ENCODE measurements at regions not wholly inside any gene's neighbourhood (a gene's known extent, or its start where the extent isn't known, plus 50 kb on each side); places are given as distances from the start of the nearest gene placed in this dataset.

DNA sequence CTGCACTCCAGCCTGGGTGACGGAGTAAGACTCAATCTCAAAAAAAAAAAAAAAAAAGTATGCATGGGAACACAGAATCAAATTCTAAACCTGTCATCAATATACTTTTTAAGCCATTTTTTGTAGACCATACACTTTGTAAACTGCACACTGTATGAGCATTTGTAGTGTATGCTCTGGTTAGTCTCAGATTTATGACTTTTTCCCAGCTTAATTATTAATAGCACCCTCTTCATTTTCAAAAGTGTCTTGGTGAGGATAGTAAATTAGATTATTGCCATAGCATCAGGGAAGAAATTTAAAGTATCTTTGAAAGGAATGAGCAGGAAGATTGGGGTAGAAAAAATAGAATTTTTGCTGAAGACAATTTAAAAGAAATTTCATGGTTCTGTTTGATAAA, 330.8 kb upstream of the RSPO3 start:
- Histone ChIP-seq H3K27ac (ENCODE audit: low read length) (no peak overlapping the region), H3K4me3 (ENCODE audit: low read length) (no peak overlapping the region), H3K27me3 (ENCODE audit: control insufficient read depth, insufficient read depth) (no peaks in the 10 kb centered on the region), H3K9me3 (ENCODE audit: control insufficient read depth, low read length) (no peaks in the 10 kb centered on the region), H3K4me1 (ENCODE audit: control insufficient read depth, insufficient read depth, low read length) (peaks cover 2% of the 10 kb centered on the region)
- DNase-seq (no peak), ATAC-seq (no peak)
- 100% methylated on average over 1 of the region's 1 CpG for WGBS
- intact Hi-C loops (cut with DNase I), result no loop called here

DNA sequence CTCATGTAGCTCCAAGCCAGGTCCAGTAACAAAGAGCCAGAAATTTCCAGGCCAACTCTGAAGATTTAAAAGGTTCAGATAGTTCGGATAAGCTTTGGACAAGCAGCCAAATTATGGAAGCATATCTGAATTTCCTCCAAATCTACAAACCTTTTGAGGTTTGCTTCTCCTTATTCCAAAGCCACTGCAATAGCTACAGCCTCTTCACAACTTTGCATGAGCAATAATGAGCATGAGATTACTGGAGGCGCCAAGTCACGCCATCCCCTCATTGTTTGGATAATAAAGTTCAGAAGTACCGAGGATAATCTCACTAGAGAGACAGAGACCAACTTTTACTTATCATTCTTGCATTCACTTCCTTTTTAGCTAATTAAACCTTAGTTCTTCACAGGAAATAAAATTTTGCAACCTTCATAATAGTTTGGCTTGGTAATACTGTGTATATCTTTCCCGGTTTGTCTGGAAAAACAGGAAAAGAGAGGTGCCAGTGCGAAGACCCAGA, 329.6 kb upstream of the RSPO3 start:
- DNase-seq, result no peak
- WGBS, result 42% methylated on average over 6 of the region's 6 CpGs
- Histone ChIP-seq H3K27ac (ENCODE audit: low read length) (no peak overlapping the region), H3K4me3 (ENCODE audit: low read length) (no peak overlapping the region), H3K4me1 (ENCODE audit: control insufficient read depth, insufficient read depth, low read length) (peaks cover 2% of the 10 kb centered on the region), H3K9me3 (ENCODE audit: control insufficient read depth, low read length) (no peaks in the 10 kb centered on the region), H3K27me3 (ENCODE audit: control insufficient read depth, insufficient read depth) (no peaks in the 10 kb centered on the region)
- intact Hi-C loops (cut with DNase I), result no loop called here
- ATAC-seq, result peak in 1 of 2 donors; percentile 19

DNA sequence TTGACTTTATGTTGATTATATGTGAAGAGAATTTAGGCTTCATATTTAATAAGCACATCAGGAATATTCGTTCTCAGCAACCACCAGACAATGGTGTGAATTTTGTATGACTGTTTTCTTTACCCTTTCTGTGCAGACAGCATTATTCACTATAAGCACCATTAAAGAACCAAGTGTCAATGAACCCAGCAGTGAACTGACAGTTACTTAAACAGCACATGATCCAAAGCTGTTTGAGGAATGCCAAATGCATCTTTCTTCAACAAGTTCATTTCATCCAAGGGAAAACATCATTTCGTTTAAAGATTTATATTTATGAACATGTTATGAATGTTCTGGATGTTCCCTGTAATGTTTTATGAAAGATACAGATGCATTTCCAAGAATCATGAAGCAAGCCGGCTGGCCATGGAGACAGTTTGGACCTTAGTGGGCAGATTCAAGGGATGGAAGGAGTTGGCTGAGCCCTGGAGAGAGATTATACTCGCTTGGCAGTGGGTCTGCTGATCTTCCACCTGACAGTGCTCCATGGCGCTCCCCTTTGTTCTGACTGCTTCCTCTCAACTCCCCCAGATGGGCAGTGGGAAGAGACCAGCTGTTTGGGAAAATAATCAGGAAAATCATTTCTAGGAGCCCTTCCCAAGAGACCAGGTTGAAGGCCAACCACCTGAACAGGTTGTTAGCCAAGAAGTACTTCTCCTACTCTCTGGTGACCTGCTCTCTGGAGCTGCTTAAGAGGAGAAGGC, 326.0 kb upstream of the RSPO3 start:
- no peak for DNase-seq
- Histone ChIP-seq H3K27ac (ENCODE audit: low read length) (no peak overlapping the region), H3K4me1 (ENCODE audit: control insufficient read depth, insufficient read depth, low read length) (peaks cover 2% of the 10 kb centered on the region), H3K27me3 (ENCODE audit: control insufficient read depth, insufficient read depth) (no peaks in the 10 kb centered on the region), H3K4me3 (ENCODE audit: low read length) (no peak overlapping the region), H3K9me3 (ENCODE audit: control insufficient read depth, low read length) (no peaks in the 10 kb centered on the region)
- ATAC-seq, result no peak
- WGBS, result 67% methylated on average over 5 of the region's 5 CpGs
- intact Hi-C loops (cut with DNase I), result no loop called here

DNA sequence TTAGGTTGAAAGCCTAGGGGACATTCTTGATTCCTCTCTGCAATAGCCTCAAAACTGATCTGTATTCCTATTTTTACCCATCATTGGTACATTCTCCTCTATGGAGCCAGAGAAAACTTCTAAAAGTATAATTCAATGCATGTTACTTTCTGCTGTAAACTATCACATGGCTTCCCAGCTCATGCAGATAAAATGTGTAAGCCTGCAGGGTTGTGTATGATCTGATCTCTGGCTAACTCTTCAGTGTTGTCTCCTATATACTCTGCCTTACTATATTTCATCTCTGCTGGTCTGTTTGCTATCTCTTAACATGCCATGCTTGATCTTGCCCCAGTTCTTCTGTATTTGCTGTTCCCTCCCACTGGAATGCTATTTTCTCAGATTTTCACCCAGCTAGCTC, 323.3 kb upstream of the RSPO3 start:
- ATAC-seq (no peak), DNase-seq (no peak)
- no peak overlapping the region for H3K27ac ChIP-seq (ENCODE audit: low read length)
- intact Hi-C loops (cut with DNase I), result no loop called here
- H3K9me3 ChIP-seq (ENCODE audit: control insufficient read depth, low read length), result no peaks in the 10 kb centered on the region
- no peak overlapping the region for H3K4me3 ChIP-seq (ENCODE audit: low read length)
- H3K4me1 ChIP-seq (ENCODE audit: control insufficient read depth, insufficient read depth, low read length), result no peaks in the 10 kb centered on the region
- no peaks in the 10 kb centered on the region for H3K27me3 ChIP-seq (ENCODE audit: control insufficient read depth, insufficient read depth)

DNA sequence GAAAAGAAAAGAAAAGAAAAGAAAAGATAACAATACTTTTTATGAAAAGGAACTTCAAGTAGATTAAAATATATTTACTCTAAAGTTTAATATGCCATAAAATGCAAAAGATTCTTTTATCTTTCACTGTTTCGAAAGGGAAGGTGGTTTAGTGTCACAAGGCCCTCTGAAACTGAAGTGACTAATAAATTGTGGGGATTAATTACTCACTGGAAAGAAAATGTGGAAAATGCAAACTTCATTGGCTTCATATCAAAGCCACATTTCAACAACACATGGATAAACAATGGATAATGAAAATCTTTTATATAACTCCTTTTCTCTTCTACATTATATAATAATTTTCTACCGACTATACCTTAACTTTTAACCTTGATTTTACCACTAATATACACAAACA, 320.5 kb upstream of the RSPO3 start:
- ATAC-seq, result no peak
- Histone ChIP-seq H3K4me1 (ENCODE audit: control insufficient read depth, insufficient read depth, low read length) (no peaks in the 10 kb centered on the region), H3K27ac (ENCODE audit: low read length) (no peak overlapping the region), H3K4me3 (ENCODE audit: low read length) (no peak overlapping the region), H3K27me3 (ENCODE audit: control insufficient read depth, insufficient read depth) (no peaks in the 10 kb centered on the region), H3K9me3 (ENCODE audit: control insufficient read depth, low read length) (no peaks in the 10 kb centered on the region)
- DNase-seq, result no peak
- 83% methylated on average over 2 of the region's 2 CpGs for WGBS
- intact Hi-C loops (cut with DNase I), result no loop called here

DNA sequence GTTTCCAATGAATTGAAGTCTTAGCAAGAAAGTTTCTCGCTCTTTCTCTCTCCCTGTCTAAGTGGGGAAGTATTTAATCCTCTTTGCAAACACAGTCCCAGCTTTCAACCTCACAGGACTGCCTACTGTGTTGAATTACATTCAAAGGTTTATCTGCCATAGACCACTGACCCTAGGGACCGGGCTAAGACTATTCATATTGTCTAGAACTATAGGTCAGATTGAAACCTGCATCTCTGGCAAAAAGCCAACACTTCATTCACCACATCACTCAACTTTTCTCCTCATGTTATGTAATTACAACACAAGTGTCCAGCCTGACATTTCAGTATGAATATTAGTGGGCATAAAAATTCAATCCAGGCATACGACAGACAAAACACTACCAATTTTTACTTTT, 314.7 kb upstream of the RSPO3 start:
- Histone ChIP-seq H3K9me3 (ENCODE audit: control insufficient read depth, low read length) (no peaks in the 10 kb centered on the region), H3K27ac (ENCODE audit: low read length) (no peak overlapping the region), H3K4me3 (ENCODE audit: low read length) (no peak overlapping the region), H3K27me3 (ENCODE audit: control insufficient read depth, insufficient read depth) (no peaks in the 10 kb centered on the region), H3K4me1 (ENCODE audit: control insufficient read depth, insufficient read depth, low read length) (no peaks in the 10 kb centered on the region)
- whole genome bisulfite sequencing, result 65% methylated on average over 3 of the region's 3 CpGs
- intact Hi-C loops (cut with DNase I), result no loop called here
- no peak for ATAC-seq
- no peak for DNase-seq

DNA sequence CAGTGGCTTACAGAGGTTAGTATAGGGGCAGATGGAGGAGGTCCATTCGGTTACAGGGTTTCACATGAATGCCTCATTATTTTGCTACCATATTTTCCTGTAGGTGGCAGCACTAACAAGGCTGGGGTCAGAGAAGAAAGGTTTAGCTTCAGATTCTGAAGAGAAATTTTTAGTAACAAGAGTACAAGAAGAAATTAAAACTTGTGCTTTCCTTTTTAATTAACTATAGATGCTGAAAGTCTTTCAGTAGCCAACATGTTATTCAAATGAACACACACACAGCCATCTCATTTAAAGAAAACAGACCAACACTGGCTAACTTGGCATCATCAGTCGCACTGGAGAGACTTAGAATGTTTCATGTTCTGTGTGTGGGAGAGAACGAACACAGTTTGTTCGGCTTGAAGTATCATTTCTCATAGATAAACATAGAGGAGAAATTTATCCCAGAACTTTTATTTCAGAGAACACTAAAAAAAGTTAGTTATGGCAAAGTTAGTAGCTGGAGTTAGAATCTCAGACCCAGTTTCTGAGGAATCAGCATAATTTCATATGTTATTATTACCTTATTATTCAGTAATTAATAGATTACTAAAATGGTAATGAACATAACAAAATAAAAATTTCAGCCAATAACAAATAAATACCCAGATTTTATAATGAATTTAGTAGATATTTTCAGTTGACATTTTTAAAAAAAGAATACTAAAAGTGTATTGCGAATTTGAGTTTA, 314.0 kb upstream of the RSPO3 start:
- WGBS, result 45% methylated on average over 5 of the region's 5 CpGs
- Histone ChIP-seq H3K9me3 (ENCODE audit: control insufficient read depth, low read length) (no peaks in the 10 kb centered on the region), H3K27me3 (ENCODE audit: control insufficient read depth, insufficient read depth) (no peaks in the 10 kb centered on the region), H3K27ac (ENCODE audit: low read length) (no peak overlapping the region), H3K4me1 (ENCODE audit: control insufficient read depth, insufficient read depth, low read length) (no peaks in the 10 kb centered on the region), H3K4me3 (ENCODE audit: low read length) (no peak overlapping the region)
- intact Hi-C loops (cut with DNase I), result no loop called here
- ATAC-seq, result peak; percentile 45 to 56
- no peak for DNase-seq

DNA sequence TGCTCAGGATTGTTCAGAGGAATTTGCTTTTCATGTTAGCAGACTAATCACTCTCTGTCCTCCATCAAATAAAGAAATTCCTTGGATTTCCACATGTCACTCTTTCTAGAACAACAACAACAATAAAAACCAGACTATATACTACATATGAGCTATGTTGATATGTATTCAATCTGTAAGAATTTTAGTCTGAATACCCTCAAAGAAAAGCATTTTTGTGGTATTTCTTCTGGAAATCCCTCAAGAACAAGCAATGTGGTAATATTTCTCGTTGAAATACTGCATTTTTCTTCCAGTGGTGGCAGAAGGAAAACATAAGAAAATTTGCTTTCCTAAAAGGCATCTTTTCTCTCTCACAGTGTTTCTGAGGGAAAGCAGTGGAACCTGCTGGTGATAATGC, 312.6 kb upstream of the RSPO3 start:
- intact Hi-C loops (cut with DNase I), result no loop called here
- Histone ChIP-seq H3K27ac (ENCODE audit: low read length) (no peak overlapping the region), H3K27me3 (ENCODE audit: control insufficient read depth, insufficient read depth) (no peaks in the 10 kb centered on the region), H3K9me3 (ENCODE audit: control insufficient read depth, low read length) (no peaks in the 10 kb centered on the region), H3K4me3 (ENCODE audit: low read length) (no peak overlapping the region), H3K4me1 (ENCODE audit: control insufficient read depth, insufficient read depth, low read length) (no peaks in the 10 kb centered on the region)
- DNase-seq (no peak), ATAC-seq (no peak)
- 67% methylated on average over 1 of the region's 1 CpG for WGBS

DNA sequence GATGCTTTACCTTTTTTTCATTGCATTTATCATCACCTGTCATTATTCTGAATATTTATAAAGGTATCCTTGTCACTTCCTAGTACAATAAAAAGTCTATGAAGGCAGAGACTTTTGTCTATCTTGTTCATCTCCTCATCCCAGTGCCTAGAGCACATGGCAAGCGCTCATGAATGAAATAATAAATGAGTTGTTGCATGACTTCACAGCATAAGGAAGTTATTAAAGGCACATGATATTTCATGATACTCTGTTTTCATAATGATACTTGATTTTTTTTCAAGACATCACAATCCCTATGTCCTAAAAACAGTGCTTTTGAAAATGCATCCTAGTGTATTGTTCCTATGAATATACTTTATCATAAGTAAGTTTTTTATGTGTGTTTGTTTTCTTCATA, 310.6 kb upstream of the RSPO3 start:
- WGBS, result 91% methylated on average over 1 of the region's 1 CpG
- H3K9me3 ChIP-seq (ENCODE audit: control insufficient read depth, low read length), result no peaks in the 10 kb centered on the region
- H3K27me3 ChIP-seq (ENCODE audit: control insufficient read depth, insufficient read depth), result no peaks in the 10 kb centered on the region
- no peak for DNase-seq
- H3K4me1 ChIP-seq (ENCODE audit: control insufficient read depth, insufficient read depth, low read length), result no peaks in the 10 kb centered on the region
- no peak for ATAC-seq
- no peak overlapping the region for H3K27ac ChIP-seq (ENCODE audit: low read length)
- no peak overlapping the region for H3K4me3 ChIP-seq (ENCODE audit: low read length)
- intact Hi-C loops (cut with DNase I), result no loop called here

DNA sequence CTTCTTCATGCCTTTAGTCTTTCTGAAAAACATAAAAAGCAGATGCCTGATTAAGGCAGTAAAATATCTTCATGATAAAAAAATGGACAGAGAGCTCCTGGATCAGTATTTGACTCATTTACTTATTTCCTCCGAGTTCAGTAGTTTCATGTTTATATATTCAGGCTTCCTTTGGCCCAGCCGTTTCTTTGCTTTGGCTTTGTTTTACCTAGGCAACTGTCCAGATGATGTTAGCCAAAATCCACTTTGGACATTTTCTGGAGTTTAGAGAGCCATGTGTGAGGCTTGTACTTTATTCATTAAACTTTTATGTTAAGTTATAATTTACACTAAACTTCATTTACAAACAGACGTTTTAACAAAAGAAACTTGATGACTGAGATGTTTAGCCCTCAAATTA, 307.1 kb upstream of the RSPO3 start:
- Histone ChIP-seq H3K9me3 (ENCODE audit: control insufficient read depth, low read length) (no peaks in the 10 kb centered on the region), H3K4me3 (ENCODE audit: low read length) (no peak overlapping the region), H3K27me3 (ENCODE audit: control insufficient read depth, insufficient read depth) (no peaks in the 10 kb centered on the region), H3K27ac (ENCODE audit: low read length) (no peak overlapping the region), H3K4me1 (ENCODE audit: control insufficient read depth, insufficient read depth, low read length) (no peaks in the 10 kb centered on the region)
- no peak for DNase-seq
- 36% methylated on average over 3 of the region's 3 CpGs for WGBS
- intact Hi-C loops (cut with DNase I), result no loop called here
- ATAC-seq, result peak; percentile 67 to 78

DNA sequence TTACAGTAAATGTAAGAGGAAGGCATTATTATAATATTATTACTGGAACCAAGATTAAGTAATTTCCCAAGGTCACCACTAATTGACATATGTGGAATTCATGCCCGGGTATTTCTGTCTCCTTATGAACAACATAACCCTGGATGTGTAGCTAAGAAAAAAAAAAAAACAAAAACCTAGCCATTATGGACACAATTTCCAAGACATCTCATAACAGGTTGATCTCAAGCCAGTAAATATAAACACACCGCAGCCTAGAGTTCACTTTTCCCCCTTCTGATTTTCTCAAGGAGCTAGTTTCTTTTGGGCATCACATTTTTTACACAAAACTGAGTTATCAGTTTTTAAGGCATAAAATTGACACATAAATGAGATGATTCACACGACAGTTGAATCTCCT, 306.5 kb upstream of the RSPO3 start:
- H3K4me3 ChIP-seq (ENCODE audit: low read length), result no peak overlapping the region
- intact Hi-C loops (cut with DNase I), result no loop called here
- H3K4me1 ChIP-seq (ENCODE audit: control insufficient read depth, insufficient read depth, low read length), result no peaks in the 10 kb centered on the region
- DNase-seq, result no peak
- no peaks in the 10 kb centered on the region for H3K27me3 ChIP-seq (ENCODE audit: control insufficient read depth, insufficient read depth)
- 33% methylated on average over 3 of the region's 3 CpGs for WGBS
- H3K9me3 ChIP-seq (ENCODE audit: control insufficient read depth, low read length), result no peaks in the 10 kb centered on the region
- H3K27ac ChIP-seq (ENCODE audit: low read length), result no peak overlapping the region
- no peak for ATAC-seq

Measured in right cardiac atrium (tissue), 5 donors.